SU-DHL-6 (cell line): ENCODE measurements at regions not wholly inside any gene's neighbourhood (a gene's known extent, or its start where the extent isn't known, plus 50 kb on each side); places are given as distances from the start of the nearest gene placed in this dataset.

Experiments
- H2AFZ ChIP-seq: fragments of 200-600 bp; sonication (generic); 2 replicates; pipeline ENCODE4 v1.6.1; 2014; ENCODE audit warnings: low read depth, mild to moderate bottlenecking, moderate library complexity, mixed read lengths, antibody characterized with exemption, low read length; ENCODE audit not compliant: severe bottlenecking
- H3F3A ChIP-seq: fragments of 200-600 bp; shearing (Covaris generic); 2 replicates; pipeline ENCODE4 v1.6.0; 2016; ENCODE audit warnings: antibody characterized with exemption, mild to moderate bottlenecking; ENCODE audit not compliant: insufficient read depth
- H3K27ac ChIP-seq: fragments of 200-600 bp; sonication (generic); 2 replicates; pipeline ENCODE4 v1.5.1; 2016; ENCODE audit warnings: low read depth, mild to moderate bottlenecking, low read length, moderate library complexity, mixed read lengths
- H3K27me3 ChIP-seq: fragments of 200-600 bp; sonication (generic), shearing (Covaris generic); 2 replicates; pipeline ENCODE4 v1.6.0; 2014; ENCODE audit warnings: mild to moderate bottlenecking, low read length
- H3K36me3 ChIP-seq: fragments of 200-600 bp; sonication (generic); 2 replicates; pipeline ENCODE4 v1.6.1; 2014; ENCODE audit warnings: mild to moderate bottlenecking, low read length, mixed read lengths
- H3K4me2 ChIP-seq: fragments of 300-600, 200-600 bp; shearing (Covaris generic), sonication (generic); 2 replicates; pipeline ENCODE4 v1.6.0; 2014; ENCODE audit warnings: low read length, low read depth, mild to moderate bottlenecking; ENCODE audit not compliant: poor library complexity, severe bottlenecking
- H3K4me3 ChIP-seq: fragments of 200-600 bp; sonication (generic); 2 replicates; pipeline ENCODE4 v1.5.1; 2014; ENCODE audit warnings: antibody characterized with exemption, low read length, mild to moderate bottlenecking, mixed read lengths; ENCODE audit not compliant: insufficient read depth, poor library complexity, severe bottlenecking
- H3K79me2 ChIP-seq: fragments of 200-600 bp; sonication (generic); 2 replicates; pipeline ENCODE4 v1.6.1; 2014; ENCODE audit warnings: mild to moderate bottlenecking, low read length, moderate library complexity; ENCODE audit not compliant: insufficient read depth
- H3K9ac ChIP-seq: fragments of 200-600 bp; sonication (generic); 2 replicates; pipeline ENCODE4 v1.7.0; 2014; ENCODE audit warnings: mild to moderate bottlenecking, low read length
- H3K9me2 ChIP-seq: fragments of 200-600 bp; sonication (generic); replicated peaks from 2 replicates; pipeline ENCODE4 v1.6.1; 2014; ENCODE audit warnings: low read length; ENCODE audit not compliant: insufficient read depth
- H3K9me3 ChIP-seq: fragments of 200-600 bp; sonication (generic); 2 replicates; pipeline ENCODE4 v1.6.1; 2014; ENCODE audit warnings: low read length, mixed read lengths; ENCODE audit not compliant: insufficient read depth
- H4K20me1 ChIP-seq: fragments of 200-600 bp; sonication (generic); 2 replicates; pipeline ENCODE4 v1.6.1; 2014; ENCODE audit warnings: low read depth, mild to moderate bottlenecking, antibody characterized with exemption, low read length, moderate library complexity, mixed read lengths
- EZH2phosphoT487 ChIP-seq: fragments of 200-600 bp; sonication (generic), shearing (Covaris generic); conservative IDR thresholded peaks from 2 replicates; pipeline ENCODE4 v1.6.1; 2018; ENCODE audit warnings: mild to moderate bottlenecking, antibody characterized with exemption, low read length, moderate library complexity, mixed read lengths
- TF ChIP-seq, protein P1 (sequence below): fragments of 200-600 bp; sonication (generic); IDR thresholded peaks from one replicate; pipeline ENCODE4 v1.5.1; 2017; ENCODE audit warnings: antibody characterized with exemption, mild to moderate bottlenecking, low read length, moderate library complexity; ENCODE audit not compliant: insufficient read depth, poor library complexity, severe bottlenecking

DNA sequence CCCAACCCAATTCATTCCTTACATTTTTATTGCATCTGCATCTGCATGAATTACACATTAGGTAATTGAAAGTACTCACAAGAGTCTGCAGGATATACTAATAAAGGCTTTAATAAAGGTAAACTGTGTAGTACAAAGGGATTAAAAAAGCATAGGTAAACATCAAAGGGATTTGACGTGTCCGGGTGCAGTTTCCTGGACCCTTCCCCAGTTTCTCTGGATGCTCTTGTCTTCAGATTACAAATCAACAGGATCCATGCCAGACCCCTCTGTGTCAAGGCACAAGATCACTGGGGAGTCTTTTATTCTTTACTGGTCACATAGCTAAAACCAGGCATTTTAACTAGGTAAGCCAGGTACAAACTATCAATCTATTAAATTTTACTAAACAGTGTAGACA is 177.2 kb upstream of the TYRP1 start:
- Histone ChIP-seq H3K27ac (no peak overlapping the region), H3K9me2 (no peaks in the 10 kb centered on the region), H3K4me2 (no peak overlapping the region), H3F3A (no peaks in the 10 kb centered on the region), H3K9me3 (no peaks in the 10 kb centered on the region), H3K79me2 (no peaks in the 10 kb centered on the region), H3K9ac (no peak overlapping the region), H3K4me3 (no peak overlapping the region), H3K36me3 (no peaks in the 10 kb centered on the region), H2AFZ (no peak overlapping the region), H4K20me1 (no peaks in the 10 kb centered on the region), H3K27me3 (no peaks in the 10 kb centered on the region)
- TF ChIP-seq EZH2phosphoT487: no peak
- TF ChIP-seq, protein P1, sequence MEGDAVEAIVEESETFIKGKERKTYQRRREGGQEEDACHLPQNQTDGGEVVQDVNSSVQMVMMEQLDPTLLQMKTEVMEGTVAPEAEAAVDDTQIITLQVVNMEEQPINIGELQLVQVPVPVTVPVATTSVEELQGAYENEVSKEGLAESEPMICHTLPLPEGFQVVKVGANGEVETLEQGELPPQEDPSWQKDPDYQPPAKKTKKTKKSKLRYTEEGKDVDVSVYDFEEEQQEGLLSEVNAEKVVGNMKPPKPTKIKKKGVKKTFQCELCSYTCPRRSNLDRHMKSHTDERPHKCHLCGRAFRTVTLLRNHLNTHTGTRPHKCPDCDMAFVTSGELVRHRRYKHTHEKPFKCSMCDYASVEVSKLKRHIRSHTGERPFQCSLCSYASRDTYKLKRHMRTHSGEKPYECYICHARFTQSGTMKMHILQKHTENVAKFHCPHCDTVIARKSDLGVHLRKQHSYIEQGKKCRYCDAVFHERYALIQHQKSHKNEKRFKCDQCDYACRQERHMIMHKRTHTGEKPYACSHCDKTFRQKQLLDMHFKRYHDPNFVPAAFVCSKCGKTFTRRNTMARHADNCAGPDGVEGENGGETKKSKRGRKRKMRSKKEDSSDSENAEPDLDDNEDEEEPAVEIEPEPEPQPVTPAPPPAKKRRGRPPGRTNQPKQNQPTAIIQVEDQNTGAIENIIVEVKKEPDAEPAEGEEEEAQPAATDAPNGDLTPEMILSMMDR: no peak

DNA sequence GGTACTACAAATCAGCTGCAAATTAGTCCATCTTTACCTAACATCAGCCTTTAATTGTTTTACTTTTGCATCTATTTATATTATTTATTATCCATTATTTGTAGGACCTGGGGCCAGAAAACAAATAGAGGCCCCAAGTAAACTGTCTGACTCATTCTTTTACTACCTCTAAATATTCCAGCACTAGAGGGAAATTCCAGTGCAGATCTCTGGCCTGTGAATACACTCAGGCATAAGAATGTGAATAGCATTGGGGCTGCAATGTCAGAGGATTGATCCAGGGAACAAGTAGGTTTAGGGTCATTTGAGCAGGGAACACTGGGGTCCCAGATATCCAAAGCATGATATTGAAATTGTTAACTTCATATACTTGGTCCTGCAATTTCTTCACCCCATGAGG is 176.6 kb upstream of the TYRP1 start:
- H3K9me3 ChIP-seq: no peaks in the 10 kb centered on the region
- no peak overlapping the region for H3K27ac ChIP-seq
- H3K27me3 ChIP-seq: no peaks in the 10 kb centered on the region
- no peaks in the 10 kb centered on the region for H4K20me1 ChIP-seq
- H3F3A ChIP-seq: no peaks in the 10 kb centered on the region
- no peak overlapping the region for H2AFZ ChIP-seq
- no peaks in the 10 kb centered on the region for H3K36me3 ChIP-seq
- H3K9ac ChIP-seq: no peak overlapping the region
- no peaks in the 10 kb centered on the region for H3K9me2 ChIP-seq
- H3K79me2 ChIP-seq: no peaks in the 10 kb centered on the region
- no peak overlapping the region for H3K4me3 ChIP-seq
- TF ChIP-seq, protein P1: no peak
- no peak for TF ChIP-seq EZH2phosphoT487
- no peak overlapping the region for H3K4me2 ChIP-seq

DNA sequence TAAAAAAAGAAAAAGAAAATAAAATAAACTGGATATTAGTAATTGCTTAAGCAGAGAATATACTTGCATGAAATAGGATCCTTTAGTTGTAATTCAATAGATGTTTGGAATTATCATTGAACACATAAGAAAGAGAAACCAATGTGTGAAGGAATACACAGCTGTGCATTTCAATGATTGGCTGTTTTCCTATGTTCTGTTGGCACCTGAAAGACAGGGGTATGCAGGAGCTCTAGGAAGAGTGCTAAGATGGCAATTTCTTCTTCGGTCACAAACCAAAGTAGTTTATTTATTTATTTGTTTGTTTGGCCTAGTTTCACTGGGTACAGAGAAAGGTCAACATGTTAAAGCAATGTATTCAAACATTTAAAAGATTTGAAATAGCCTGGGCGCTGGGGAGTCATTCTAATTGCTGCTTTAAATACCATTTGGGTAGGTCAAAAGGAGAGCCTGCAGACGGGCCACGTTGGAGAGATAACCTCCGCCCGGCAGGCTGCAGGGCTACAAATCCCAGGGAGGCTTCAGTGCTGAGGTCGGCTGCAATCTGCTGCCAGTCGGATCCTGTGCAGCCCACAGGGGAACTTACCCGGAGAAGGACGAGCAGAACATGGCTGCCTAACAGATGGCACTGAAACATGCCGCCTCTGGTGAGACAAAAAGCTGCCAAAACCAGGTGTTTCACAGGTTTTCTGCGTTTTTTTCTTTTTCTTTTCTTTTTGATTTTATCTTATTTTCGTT is 154.2 kb upstream of the TYRP1 start:
- no peak overlapping the region for H3K4me2 ChIP-seq
- TF ChIP-seq EZH2phosphoT487: no peak
- TF ChIP-seq, protein P1: no peak
- no peaks in the 10 kb centered on the region for H3K27me3 ChIP-seq
- no peak overlapping the region for H2AFZ ChIP-seq
- no peak overlapping the region for H3K4me3 ChIP-seq
- H3K9me3 ChIP-seq: no peaks in the 10 kb centered on the region
- no peaks in the 10 kb centered on the region for H3F3A ChIP-seq
- H3K27ac ChIP-seq: no peak overlapping the region
- H3K9ac ChIP-seq: no peak overlapping the region
- no peaks in the 10 kb centered on the region for H4K20me1 ChIP-seq
- no peaks in the 10 kb centered on the region for H3K36me3 ChIP-seq
- H3K79me2 ChIP-seq: no peaks in the 10 kb centered on the region
- H3K9me2 ChIP-seq: no peaks in the 10 kb centered on the region
